HCT116 (cell line): ENCODE measurements at regions not wholly inside any gene's neighbourhood (a gene's known extent, or its start where the extent isn't known, plus 50 kb on each side); places are given as distances from the start of the nearest gene placed in this dataset.

Experiments
- CEBPB ChIP-seq: IDR thresholded peaks from 2 replicates; pipeline ENCODE4 v1.6.1; 2012; ENCODE audit warnings: low read depth
- CTCF ChIP-seq, 3 experiments: fragments of 200-600 bp in 1 of 3; sonication (generic) in 1 of 3; IDR thresholded peaks in 2 of 3; conservative IDR thresholded peaks in 1 of 3; 2 replicates each; pipeline ENCODE4 v1.5.1; 2012 to 2017; ENCODE audit warnings: low read depth in 2 of 3, low read length in 2 of 3, antibody characterized with exemption in 1 of 3, borderline replicate concordance in 1 of 3, control low read depth in 1 of 3, mild to moderate bottlenecking in 1 of 3, mixed read lengths in 1 of 3, mixed run types in 1 of 3, moderate library complexity in 1 of 3; ENCODE audit not compliant: insufficient read depth in 1 of 3
- ELF1 ChIP-seq: IDR thresholded peaks from 2 replicates; pipeline ENCODE4 v1.6.1; 2012; ENCODE audit warnings: low read depth, borderline replicate concordance
- MAX ChIP-seq: IDR thresholded peaks from 2 replicates; pipeline ENCODE4 v1.6.1; 2012
- POLR2A ChIP-seq: IDR thresholded peaks from 2 replicates; pipeline ENCODE4 v1.7.0; 2011; ENCODE audit warnings: borderline replicate concordance; ENCODE audit not compliant: insufficient read depth, insufficient read length; ENCODE audit errors: extremely low read depth
- POLR2AphosphoS5 ChIP-seq: IDR thresholded peaks from 2 replicates; pipeline ENCODE4 v1.6.1; 2011; ENCODE audit warnings: mild to moderate bottlenecking, low read depth, low read length, moderate library complexity
- SIN3A ChIP-seq: IDR thresholded peaks from 2 replicates; pipeline ENCODE4 v1.6.1; 2012; ENCODE audit warnings: low read depth
- SP1 ChIP-seq: IDR thresholded peaks from 2 replicates; pipeline ENCODE4 v1.6.1; 2012; ENCODE audit warnings: low read depth
- TCF7L2 ChIP-seq: IDR thresholded peaks from 2 replicates; pipeline ENCODE4 v1.7.0; 2011; ENCODE audit warnings: borderline replicate concordance, inconsistent platforms; ENCODE audit not compliant: insufficient read depth, insufficient read length; ENCODE audit errors: extremely low read depth
- ZFX ChIP-seq: fragments of 450-650 bp; IDR thresholded peaks from 2 replicates; pipeline ENCODE4 v1.6.1; 2017

- no peak for TF ChIP-seq POLR2AphosphoS5
- TF ChIP-seq CTCF (IDR thresholded peaks at IDR 0.05 in 2 of 3, conservative IDR thresholded peaks at IDR 0.05 in 1 of 3; ENCODE audit: borderline replicate concordance in 1 of 3, insufficient read depth in 1 of 3, low read depth in 2 of 3, low read length in 2 of 3) = no peak
- no peak for TF ChIP-seq POLR2A
- no peak for TF ChIP-seq SIN3A
- TF ChIP-seq SP1 = no peak
- no peak for TF ChIP-seq TCF7L2
- no peak for TF ChIP-seq ZFX
- TF ChIP-seq MAX = no peak
- TF ChIP-seq CEBPB = no peak
- TF ChIP-seq ELF1 = no peak
These were observed 111.9 kb downstream of the OSR1 start for GRCh38 chr2:19246496-19246895.
